GM21447 (cell line): ENCODE measurements at regions not wholly inside any gene's neighbourhood (a gene's known extent, or its start where the extent isn't known, plus 50 kb on each side); places are given as distances from the start of the nearest gene placed in this dataset.

ENCODE experiments used
- ATAC-seq: cut with Tn5 transposase; IDR thresholded peaks from one replicate; pipeline ENCODE4 v1.9.1; 2021; ENCODE audit not compliant: unreplicated experiment

DNA sequence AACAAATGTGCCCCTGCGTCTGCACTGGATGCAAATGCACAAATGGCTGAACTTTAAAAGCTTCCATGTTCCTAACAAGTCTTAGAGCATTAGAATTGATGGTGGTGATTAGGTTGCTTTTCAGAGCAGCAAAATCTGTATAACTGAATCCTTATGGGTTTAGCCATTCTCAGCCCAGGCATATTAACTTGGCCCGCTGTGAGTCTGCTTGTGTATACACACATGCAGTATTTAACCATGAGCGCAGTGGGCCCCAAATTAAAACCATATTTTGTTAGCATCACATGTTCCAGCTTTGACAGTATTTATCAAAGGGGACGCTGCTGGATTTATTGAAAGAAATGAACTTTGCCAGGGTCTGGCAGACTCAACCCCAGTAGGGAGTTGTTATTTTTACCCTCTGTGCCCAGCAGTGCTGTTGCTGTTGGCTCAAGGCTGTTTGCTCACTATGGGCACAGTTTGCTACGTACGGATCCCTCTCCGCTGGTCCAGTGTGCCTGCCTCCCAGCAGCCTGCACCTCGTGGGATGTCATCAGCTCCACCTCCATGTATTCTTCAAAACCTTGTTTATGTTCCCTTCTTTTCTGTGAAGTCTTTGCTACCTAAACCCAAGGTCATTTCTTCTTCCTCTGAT lies 144.7 kb downstream of the QRSL1 start:
- ATAC-seq, result no peak

DNA sequence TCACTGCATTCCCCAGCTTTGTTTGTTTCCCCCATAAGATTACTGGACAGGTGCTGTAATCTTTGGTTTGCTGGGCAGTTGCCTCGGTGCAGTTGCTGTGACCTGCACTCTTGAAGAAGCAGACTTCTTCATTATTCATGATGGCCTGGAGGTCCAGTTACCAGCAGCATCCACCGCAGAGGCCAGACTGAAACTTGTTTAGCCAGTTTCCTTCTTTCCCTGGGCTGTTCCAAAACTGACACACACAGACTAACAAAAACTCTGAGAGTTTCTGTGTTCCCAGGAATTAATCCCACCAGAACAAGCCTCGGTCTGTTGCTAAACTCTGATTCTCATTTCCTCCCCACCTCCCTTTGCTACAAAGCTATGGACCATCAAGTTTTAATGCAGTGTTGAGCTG lies 144.1 kb downstream of the QRSL1 start:
- ATAC-seq, result no peak

DNA sequence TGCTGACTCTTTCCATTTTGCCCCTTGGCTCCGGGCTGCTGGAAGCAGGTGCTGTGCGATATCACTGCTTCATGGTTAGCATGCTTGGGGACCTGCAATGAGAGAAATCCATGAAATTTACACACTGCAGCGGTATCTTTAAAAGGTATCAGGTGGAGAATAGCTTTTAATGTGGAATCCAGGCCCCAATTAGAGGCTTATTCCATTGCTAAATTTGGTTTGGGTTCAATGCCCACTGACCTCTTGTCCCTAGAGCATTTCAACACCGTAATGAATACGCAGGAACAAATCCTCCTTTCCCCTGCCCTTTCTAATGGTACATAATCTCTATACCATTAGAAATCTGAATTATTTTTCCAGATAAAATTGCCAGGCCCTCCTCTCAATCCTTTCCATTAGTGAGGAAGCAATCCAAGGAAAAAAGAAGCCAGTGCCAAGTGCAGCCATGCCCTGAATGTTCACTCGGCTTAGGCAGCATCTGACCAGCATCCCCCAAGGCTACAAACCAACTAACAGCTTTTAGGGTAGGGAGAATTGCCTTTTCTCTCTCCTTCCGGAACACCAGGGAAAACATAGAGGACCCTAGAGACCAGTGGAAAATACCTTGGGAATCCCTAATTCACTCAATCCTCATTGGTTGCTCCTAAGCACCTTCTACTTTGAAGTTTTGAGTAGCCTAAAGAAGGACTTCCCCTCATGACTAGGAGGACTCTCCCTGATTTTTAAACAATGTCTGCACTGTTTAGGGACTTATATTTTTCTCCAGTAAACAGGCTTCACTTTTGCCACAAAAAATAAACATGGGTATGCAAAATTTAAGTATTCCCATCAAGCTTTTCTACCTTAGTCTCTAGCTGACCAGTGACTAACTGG lies 143.1 kb downstream of the QRSL1 start:
- ATAC-seq, result no peak

DNA sequence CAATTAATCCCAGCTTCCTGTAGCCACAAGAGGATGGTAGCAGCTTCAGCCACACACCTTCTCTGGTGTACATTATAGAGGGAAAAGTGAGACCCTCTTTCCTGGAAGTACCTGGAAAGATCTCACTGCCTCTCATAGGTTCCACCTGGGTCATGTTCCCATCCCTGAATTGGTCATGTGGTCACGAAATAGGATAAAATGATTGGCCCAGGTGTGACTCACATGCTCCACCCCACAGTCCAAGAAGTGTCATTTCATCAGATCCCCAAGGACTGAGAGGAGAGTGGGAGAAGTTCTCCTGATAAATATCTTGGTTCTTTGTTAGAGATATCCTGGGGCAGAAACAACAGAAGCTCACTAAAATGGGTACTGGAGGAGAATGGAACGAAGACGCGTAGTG lies 142.4 kb downstream of the QRSL1 start:
- no peak for ATAC-seq

DNA sequence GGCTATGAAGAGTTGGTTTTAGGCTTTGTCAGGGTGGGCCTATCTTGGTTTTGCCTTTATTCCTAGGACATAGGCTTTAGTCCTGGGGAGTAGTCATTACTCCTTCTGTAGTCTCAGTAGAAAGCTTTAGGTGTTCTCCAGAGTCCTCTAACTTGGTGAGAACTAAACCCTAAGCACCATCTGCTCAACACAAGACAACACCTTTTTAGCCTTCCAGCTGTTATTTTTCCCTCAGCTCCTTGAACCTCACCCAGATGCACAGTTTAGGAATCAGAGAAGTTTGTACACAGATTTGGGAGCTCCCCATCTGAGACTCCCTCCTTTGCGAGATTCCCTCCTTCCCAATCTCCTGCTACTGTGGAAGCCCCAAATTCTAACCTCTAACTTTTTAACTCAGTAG lies 141.3 kb downstream of the QRSL1 start:
- no peak for ATAC-seq

DNA sequence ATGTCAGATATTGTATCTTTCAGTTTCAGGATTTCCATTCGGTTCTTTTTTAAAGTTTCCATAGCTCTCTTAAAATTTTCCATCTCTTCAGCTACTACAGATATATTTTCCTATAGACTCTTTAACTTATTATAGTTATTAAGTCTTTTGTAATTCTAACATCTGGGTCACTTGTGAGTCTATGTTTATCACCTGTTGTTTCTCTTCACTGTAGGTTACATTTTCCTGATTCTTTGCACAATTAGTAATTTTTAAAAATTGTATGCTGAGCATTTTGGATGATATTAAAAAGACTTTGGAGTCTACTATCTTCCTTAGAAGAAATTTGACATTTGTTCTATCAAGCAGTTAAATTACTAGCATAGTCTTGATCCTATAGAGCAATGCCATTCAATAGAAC lies 140.7 kb downstream of the QRSL1 start:
- no peak for ATAC-seq

DNA sequence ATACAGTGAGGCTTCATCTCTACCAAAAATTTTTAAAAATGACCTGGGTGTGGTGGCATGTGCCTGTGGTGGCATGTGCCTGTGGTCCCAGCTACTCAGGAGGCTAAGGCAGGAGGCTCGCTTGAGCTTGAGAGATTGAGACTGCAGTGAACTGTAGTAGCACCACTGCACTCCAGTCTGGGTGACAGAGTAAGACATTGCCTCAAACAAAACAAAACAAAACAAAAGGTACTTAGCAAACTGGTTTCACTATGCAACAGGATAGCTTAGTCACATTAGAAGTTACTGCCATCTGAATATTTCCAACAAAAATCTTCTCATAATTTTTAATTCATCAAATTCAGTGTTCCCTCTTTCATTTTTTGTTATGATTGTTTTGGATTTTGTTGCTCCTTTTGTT lies 137.9 kb downstream of the QRSL1 start:
- ATAC-seq, result no peak

DNA sequence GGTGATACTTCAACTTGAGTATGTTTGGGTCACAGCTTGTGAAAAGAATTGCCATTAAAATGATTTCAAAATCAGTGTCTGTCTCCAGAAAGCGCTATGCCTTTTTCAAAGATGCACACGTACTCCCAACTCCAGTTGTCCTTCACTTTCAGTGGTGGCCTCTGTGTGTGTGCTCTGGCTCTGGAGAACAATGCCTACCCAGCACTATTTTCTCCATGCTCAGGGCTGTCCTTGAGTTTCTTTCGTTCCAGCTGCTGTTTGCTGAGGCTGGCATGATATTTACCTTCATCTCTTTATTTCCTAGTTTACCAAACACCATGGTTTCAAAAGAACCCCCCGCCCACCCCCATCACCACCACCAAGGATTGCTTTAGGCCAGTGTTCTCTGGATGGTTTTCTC lies 136.8 kb downstream of the QRSL1 start:
- ATAC-seq, result no peak

DNA sequence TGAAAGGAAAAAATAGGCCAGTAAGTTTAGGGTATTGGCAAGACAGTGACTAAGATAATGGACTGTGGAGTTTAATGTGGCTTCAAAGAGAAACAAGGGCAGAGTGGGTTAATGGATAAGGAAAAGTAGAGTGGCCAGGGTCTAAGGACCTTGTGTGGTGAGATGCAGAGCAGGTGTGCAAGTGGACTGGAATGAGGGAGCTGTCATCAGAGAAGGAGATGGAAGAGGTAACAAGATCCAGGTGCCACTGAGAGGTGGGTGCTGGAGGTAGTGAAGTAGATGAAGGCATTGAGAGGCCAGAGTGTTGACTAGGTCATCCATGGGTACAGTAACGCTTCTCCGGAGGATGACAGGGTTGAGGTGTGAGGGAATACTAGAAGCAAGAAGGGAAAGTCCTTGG lies 136.1 kb downstream of the QRSL1 start:
- no peak for ATAC-seq

DNA sequence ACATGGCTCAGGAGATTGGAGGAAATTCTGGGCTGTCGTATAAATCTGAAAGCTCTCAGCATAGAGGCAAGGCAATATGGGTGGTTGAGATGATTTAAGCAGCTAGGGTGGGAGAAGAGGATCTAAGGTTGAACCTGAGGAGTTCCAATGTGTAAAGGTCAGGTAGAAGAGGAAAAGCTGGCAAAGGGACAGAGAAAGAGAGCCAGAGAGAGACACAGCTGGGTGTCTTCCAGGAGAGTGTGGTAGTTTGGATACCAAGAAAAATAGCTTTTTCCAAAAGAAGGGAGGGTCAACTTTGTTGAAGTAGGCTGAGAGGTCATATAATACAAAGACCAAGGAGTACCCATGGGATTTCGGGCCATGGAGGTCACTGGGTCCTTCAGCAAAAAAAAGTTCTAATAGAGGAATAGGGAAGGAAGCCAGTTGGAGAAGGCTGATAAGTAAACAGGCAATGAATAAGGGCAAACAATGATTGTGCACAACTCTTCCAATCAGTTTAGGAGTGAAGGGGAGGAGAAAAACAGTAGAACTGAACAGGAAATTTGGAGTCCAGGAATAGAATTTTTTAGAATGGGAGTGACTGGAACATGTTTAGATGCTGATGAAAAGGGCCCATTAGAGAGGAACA lies 135.1 kb downstream of the QRSL1 start:
- ATAC-seq, result no peak

DNA sequence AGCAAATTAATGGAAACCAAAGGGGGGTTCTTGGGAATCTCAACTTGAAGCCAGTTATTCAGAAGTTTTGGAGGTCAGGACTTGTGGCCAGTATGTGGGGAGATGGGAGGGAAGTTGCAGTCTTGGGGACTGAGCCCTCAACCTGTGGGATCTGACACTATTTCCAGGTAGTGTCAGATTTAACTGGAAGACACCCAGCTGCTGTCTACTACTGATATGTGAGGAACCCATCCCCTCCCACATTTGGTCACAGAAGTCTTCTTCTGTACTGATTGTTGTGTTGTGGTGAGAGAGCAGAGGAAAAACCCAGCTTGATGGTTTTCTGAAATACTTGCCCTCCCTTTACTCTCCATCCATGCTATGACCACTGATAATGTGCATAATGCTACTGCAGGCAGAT lies 134.0 kb downstream of the QRSL1 start:
- no peak for ATAC-seq

DNA sequence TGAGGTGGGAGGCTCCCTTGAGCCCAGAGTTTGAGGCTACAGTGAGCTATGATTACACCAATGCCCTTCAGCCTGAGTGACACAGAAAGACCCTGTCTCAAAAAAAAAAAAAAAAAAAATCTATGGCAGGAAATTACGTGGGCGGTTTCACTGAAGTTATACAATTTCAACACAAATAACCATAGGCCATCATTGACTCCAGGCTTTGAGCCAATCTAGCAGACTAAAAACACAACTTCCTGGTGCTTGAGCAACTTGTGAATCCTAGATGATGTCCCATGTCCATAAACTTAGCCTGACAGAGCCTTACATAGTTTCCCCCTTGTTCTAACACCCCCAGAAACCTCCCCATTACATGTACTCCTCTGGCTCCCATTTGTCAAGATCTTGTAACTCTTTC lies 131.8 kb downstream of the QRSL1 start:
- ATAC-seq, result no peak

DNA sequence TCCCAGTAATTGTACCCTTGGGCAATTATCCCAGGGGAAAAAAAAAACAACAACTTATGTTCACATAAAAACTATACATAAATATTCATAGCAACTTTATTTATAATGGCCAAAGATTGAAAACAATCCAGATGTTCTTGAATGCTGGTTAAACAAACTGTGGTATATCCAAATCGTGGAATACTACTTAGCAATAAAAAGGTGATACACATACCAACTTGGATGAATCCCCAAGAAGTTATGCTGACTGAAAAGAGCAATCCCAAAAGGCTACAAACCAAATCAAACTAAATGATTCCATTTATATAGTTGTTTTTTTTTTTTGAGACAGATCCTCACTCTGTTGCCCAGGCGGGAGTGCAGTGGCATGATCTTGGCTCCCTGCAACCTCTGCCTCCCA lies 129.7 kb downstream of the QRSL1 start:
- ATAC-seq, result no peak

DNA sequence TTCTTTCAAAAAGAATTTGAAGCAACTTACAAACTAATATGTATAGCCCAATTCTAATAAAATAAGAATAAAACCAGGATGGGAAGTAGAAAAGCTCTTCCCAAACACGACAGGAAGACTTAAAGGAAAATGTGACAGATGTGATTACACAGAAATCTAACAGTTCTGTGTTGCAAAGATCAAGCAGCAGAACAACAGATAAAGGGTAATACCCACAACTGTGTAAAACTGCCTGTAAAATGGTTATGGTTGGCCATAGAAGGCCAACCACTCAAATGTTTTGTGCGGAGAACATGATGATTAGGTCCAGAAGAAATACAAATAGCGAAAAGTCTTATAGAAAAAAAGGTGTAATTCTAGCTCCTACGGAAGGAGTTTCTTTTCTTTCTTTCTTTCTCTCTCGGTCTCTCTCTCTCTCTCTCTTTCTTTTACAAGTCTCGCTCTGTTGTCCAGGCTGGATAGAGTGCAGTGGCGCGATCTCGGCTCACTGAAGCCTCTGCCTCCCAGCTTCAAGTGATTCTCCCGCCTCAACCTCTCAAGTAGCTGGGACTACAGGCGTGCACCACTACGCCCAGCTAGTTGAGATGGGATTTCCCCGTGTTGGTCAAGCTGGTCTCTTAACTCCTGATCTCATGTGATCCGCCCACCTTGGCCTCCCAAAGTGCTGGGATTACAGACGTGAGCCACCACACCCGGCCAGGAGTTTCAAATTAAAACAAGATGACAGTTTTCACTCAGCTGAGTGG lies 128.5 kb downstream of the QRSL1 start:
- ATAC-seq, result no peak

DNA sequence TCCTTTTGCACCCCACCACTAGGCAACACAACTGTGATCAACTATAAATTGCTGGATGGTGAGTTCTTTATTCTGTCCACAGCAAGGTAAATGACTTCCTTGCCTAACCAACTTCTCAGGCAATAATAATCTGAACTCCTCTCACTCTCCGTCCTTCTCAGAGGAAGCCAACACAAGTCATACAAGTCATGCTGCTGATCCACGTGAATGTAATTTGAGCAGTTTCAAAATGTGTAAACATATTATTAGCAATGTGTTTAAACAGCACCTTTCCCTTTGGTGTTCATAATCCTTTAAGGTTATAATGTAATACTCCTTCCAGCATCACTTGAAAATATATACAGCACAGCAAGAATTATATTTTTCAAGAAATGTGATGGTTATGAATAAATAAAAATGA lies 127.9 kb downstream of the QRSL1 start:
- no peak for ATAC-seq

DNA sequence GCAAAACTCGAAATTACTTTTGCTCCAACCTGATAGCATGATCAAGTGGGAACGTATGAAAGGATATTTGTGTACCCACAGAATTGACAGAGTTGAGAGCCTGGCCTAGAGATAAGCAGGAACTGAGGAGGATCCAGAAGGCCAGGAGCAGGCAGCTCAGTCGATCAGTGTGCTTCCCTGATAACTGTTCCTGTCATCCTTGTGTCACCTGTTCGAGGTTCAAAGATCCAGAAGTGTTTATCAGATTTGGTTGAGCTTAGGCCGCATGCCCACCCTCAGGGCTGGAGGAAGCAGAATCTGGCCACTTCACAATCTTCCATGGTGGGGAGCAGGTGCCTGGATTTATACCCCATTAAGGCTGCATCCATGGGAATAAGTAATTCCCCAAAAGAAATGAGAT lies 124.8 kb downstream of the QRSL1 start:
- ATAC-seq, result no peak

DNA sequence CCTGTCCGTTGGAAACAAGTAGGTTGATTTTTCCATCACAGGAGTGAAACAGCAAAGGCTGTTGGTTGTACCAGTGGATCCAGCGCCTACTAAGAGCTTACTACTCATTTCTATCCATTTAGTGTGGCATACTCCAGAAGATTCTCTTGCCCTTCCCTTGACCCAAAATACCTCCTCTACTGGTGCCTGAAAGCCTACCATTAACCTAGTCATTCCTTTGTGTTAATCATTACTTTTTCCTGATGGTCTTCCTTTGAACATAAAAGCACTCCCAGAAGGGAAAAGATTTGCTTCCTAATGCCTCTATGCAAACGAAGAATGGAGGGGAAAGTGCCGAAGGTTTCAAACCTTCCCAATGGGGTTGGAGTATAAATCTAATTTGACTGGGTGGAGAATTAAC lies 123.3 kb downstream of the QRSL1 start:
- ATAC-seq, result no peak

DNA sequence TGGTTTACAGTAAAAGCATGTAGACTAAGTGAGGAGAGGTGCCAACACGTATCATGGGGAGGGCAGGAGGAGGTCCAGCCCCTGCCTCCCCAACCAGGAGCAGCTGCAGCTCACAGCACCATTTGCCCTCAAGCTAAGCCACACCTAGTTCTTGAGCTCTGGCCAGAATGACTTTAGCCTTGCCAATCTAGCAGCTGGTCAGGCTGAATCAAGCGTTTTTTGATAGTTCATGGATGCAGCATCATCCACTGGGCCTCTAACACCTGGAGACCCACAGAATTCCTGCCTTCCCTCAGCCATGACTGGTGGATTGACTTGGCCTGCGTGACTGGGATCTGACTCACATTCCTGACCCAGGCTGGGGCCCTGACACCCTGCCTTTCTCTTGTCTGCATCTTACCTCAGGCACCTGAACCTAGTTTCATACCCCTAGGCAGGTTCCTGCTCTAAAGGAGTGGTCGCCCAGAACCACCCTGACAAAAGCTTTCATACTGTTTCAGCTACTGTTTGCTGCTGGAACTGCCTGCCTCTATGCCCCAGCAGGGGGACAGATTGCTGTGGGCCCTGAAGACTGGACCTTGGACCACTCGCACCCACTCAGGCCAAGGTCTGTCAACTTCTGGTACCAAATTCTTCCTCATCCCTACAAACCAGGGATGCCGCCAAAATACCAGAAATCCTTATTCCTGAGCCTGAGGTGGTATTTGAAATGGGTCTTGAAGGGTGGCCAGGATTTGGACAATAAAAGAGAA lies 122.3 kb downstream of the QRSL1 start:
- ATAC-seq, result no peak

DNA sequence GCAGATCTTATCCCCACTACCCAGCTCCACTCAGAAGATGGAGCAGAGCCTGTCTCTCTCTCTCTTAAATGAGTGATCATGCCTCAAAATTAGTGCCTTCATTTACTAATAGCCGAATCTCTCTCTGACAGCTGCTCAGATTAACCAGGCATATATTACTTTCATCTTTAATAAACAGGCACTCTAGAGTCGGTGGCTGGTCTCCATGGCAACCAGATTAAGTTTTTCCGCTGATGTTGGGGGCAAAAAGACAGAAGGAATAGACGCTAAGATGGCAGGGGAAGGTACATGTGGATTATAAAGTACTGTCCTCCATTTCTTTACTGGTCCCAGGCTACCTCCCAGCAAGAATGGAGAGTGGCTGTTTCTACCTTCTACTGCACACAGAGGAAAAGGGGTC lies 121.6 kb downstream of the QRSL1 start:
- no peak for ATAC-seq

DNA sequence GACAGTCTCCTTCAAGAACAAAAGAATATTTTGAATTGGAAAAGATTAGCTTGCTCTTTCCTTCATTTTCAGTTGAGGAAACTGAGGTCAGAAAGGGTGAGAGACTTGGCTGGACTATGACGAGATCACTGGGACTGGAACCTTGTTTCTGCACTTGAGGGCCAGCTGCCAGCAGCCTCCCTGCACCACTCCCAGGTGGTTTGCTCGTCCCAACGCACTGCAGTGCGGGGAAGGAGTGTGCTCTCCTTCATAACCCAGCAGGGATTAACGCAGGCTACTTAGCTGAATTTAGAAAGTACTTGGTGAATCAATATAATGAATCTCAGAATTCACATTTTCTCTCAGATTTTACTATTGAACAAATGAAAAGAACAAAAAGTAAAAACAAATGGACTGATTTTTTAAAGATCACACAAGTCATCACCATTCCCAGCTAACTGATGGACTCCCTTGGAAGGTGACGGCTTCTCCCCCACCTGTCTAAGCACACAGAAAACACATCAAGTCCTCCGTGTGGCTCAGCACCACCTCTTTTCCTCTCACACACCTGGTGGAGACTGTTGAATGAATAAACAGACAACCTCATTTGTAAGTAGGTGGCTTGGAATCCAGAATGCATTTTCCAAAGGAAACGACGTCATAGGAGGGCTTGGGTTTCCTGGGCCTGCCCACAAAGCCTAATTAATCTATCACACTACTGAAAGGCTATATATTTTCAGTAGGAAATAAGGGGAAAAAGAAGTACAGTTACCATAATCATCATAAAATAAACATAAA lies 121.0 kb downstream of the QRSL1 start:
- ATAC-seq, result no peak
